CD4-positive, alpha-beta T cell (primary cell): ENCODE measurements at regions not wholly inside any gene's neighbourhood (a gene's known extent, or its start where the extent isn't known, plus 50 kb on each side); places are given as distances from the start of the nearest gene placed in this dataset.
A peak's percentile ranks its signal among the peaks of the same experiment; 100 is the strongest.

Source experiments
- ATAC-seq: fragments of 200-7000 bp; cut with Tn5 transposase; one replicate; pipeline ENCODE4 v1.10.0; 2022; ENCODE audit warnings: mild to moderate bottlenecking; ENCODE audit not compliant: poor library complexity
- CTCF ChIA-PET: fragments of 350-600 bp; sonication (Branson Sonifier 250); formaldehyde crosslinking; loops from one replicate; lab custom pipeline; 2021; ENCODE audit warnings: antibody characterized with exemption, inconsistent platforms; lab: Charles Lee
- POLR2A ChIA-PET: fragments of 350-600 bp; sonication (Branson Sonifier 250); formaldehyde crosslinking; loops from one replicate; lab custom pipeline; 2021; ENCODE audit warnings: antibody characterized with exemption, inconsistent platforms; lab: Charles Lee
- DNase-seq, 14 experiments: peaks; one replicate each; pipeline ENCODE4 v3.0.0-alpha.2; 2013 to 2020; ENCODE audit warnings: mixed read lengths in 2 of 14
- H3K27ac ChIP-seq, 2 donors: one replicate each; pipeline versions ENCODE4 v1.5.1 to v1.7.0; 2013; ENCODE audit warnings: low read length in 2 of 2, low read depth in 1 of 2, mild to moderate bottlenecking in 1 of 2
- H3K27me3 ChIP-seq, 2 experiments: 1 replicate in 1 of 2; 2 replicates in 1 of 2; pipeline versions ENCODE4 v1.6.1 to v1.7.0; 2013; ENCODE audit warnings: low read length in 2 of 2, control low read depth in 1 of 2, mild to moderate bottlenecking in 1 of 2, moderate library complexity in 1 of 2; ENCODE audit not compliant: insufficient read depth in 2 of 2, control insufficient read depth in 1 of 2
- H3K36me3 ChIP-seq: one replicate; pipeline ENCODE4 v1.6.1; 2013; ENCODE audit warnings: low read length, control low read depth; ENCODE audit not compliant: insufficient read depth
- H3K4me1 ChIP-seq: one replicate; pipeline ENCODE4 v1.6.1; 2013; ENCODE audit warnings: low read length, control low read depth; ENCODE audit not compliant: insufficient read depth
- H3K4me3 ChIP-seq: one replicate; pipeline ENCODE4 v1.5.1; 2013; ENCODE audit warnings: mild to moderate bottlenecking, low read length, moderate library complexity
- H3K9me3 ChIP-seq, 2 experiments: 1 replicate in 1 of 2; 2 replicates in 1 of 2; pipeline versions ENCODE4 v1.6.1 to v1.7.0; 2013; ENCODE audit warnings: low read length in 2 of 2, mild to moderate bottlenecking in 2 of 2, control low read depth in 1 of 2, moderate library complexity in 1 of 2; ENCODE audit not compliant: control insufficient read depth in 1 of 2, insufficient read depth in 1 of 2
- H3K27ac Mint-ChIP-seq: one replicate; pipeline ENCODE4 v1.8.0; 2020; ENCODE audit warnings: mixed read lengths
- H3K27me3 Mint-ChIP-seq: one replicate; pipeline ENCODE4 v1.8.0; 2021; ENCODE audit warnings: mixed read lengths
- H3K36me3 Mint-ChIP-seq: one replicate; pipeline ENCODE4 v1.8.0; 2021; ENCODE audit warnings: low read depth, mixed read lengths
- H3K4me1 Mint-ChIP-seq: one replicate; pipeline ENCODE4 v1.8.0; 2021; ENCODE audit warnings: low read depth, mixed read lengths
- H3K4me3 Mint-ChIP-seq: one replicate; pipeline ENCODE4 v1.8.0; 2020; ENCODE audit warnings: mild to moderate bottlenecking, mixed read lengths
- H3K9me3 Mint-ChIP-seq: one replicate; pipeline ENCODE4 v1.8.0; 2020; ENCODE audit warnings: mixed read lengths
- intact Hi-C, 2 experiments: fragments of 100-400 bp; cut with DNase I in 1 of 2; cut with micrococcal nuclease in 1 of 2; formaldehyde crosslinking; loops; one replicate each; pipeline versions ENCODE4 v1.15.1 to v1.9.0; 2023 to 2025; cut with DNase I, micrococcal nuclease
- TF ChIP-seq, protein P1 (sequence below): fragments of 200-600 bp; IDR thresholded peaks from one replicate; pipeline ENCODE4 v1.8.0; 2022; ENCODE audit warnings: antibody characterized with exemption, mild to moderate bottlenecking

DNA sequence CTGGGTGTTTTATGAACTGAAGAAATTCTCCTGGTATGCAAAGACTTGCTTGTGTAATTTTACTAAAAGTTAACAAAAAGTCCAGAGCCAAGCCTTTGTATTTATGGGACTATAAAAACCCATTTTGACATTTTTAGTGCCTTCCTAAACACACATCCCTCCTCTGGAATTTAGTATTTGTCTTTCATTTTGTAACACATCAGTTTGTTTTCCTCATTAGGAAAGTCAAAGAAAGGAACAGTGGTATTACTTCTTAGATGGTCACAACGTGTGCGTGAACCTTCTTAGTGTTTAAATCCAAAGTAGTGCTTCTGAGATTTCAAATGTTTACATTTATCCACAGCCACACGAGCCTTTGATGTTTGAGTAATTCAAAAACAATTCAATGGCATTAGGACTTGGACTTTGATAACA lies 103.2 kb upstream of the TMEM106B start:
- H3K36me3 ChIP-seq = no peaks in the 10 kb centered on the region
- POLR2A ChIA-PET = no interaction called here
- H3K27ac Mint-ChIP-seq = no peak overlapping the region
- TF ChIP-seq, protein P1, sequence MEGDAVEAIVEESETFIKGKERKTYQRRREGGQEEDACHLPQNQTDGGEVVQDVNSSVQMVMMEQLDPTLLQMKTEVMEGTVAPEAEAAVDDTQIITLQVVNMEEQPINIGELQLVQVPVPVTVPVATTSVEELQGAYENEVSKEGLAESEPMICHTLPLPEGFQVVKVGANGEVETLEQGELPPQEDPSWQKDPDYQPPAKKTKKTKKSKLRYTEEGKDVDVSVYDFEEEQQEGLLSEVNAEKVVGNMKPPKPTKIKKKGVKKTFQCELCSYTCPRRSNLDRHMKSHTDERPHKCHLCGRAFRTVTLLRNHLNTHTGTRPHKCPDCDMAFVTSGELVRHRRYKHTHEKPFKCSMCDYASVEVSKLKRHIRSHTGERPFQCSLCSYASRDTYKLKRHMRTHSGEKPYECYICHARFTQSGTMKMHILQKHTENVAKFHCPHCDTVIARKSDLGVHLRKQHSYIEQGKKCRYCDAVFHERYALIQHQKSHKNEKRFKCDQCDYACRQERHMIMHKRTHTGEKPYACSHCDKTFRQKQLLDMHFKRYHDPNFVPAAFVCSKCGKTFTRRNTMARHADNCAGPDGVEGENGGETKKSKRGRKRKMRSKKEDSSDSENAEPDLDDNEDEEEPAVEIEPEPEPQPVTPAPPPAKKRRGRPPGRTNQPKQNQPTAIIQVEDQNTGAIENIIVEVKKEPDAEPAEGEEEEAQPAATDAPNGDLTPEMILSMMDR = no peak
- H3K4me1 Mint-ChIP-seq = peaks cover 9% of the 10 kb centered on the region
- no peaks in the 10 kb centered on the region for H3K36me3 Mint-ChIP-seq
- H3K9me3 Mint-ChIP-seq = no peaks in the 10 kb centered on the region
- H3K27me3 ChIP-seq = peaks cover 13 to 36% of the 10 kb centered on the region in 2 experiments
- ATAC-seq (no peak), DNase-seq (no peak)
- intact Hi-C loops = no loop called here
- no peak overlapping the region for H3K27ac ChIP-seq
- H3K4me3 ChIP-seq = no peak overlapping the region
- no peak overlapping the region for H3K4me3 Mint-ChIP-seq
- peaks cover 9% of the 10 kb centered on the region for H3K4me1 ChIP-seq
- peaks cover 48% of the 10 kb centered on the region for H3K27me3 Mint-ChIP-seq
- H3K9me3 ChIP-seq = peaks cover 0 to 7% of the 10 kb centered on the region in 2 experiments
- CTCF ChIA-PET = interaction anchor here (1.0 kb wide), 1 partner anchor 140 kb away, joined by 3 read pairs; no protein-coding TSS in a partner anchor

DNA sequence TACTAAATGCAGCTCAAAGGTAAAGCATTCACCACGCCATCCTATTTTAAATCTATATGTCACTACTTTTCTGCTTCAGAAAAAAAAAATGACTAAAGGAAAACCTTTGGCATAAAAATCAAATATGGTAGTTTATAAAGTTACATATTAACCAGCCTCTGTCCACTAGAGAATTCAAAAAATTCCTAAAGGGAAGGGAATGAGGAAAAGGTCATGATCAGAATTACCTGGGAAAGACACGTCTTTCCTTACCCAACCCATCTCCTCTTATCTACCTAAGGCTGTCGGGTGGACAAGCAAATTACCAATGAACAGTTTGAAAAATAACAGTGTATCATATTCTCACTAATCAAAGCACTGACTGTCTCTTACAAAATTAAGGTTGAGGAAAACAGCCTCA lies 100.7 kb upstream of the TMEM106B start:
- Mint-ChIP-seq H3K9me3 (no peaks in the 10 kb centered on the region), H3K27ac (no peak overlapping the region), H3K36me3 (no peaks in the 10 kb centered on the region), H3K27me3 (peaks cover 59% of the 10 kb centered on the region), H3K4me1 (peaks cover 9% of the 10 kb centered on the region), H3K4me3 (no peak overlapping the region)
- H3K36me3 ChIP-seq = no peaks in the 10 kb centered on the region
- no peak overlapping the region for H3K27ac ChIP-seq
- peaks cover 9% of the 10 kb centered on the region for H3K4me1 ChIP-seq
- peaks cover 13 to 40% of the 10 kb centered on the region in 2 experiments for H3K27me3 ChIP-seq
- TF ChIP-seq, protein P1 = no peak
- ATAC-seq (no peak), DNase-seq (no peak)
- POLR2A ChIA-PET = no interaction called here
- H3K9me3 ChIP-seq = peaks cover 0 to 7% of the 10 kb centered on the region in 2 experiments
- no peak overlapping the region for H3K4me3 ChIP-seq
- CTCF ChIA-PET = interaction anchor here (1.8 kb wide), 1 partner anchor 9 kb away, joined by 4 read pairs; no protein-coding TSS in a partner anchor
- intact Hi-C loops = no loop called here

DNA sequence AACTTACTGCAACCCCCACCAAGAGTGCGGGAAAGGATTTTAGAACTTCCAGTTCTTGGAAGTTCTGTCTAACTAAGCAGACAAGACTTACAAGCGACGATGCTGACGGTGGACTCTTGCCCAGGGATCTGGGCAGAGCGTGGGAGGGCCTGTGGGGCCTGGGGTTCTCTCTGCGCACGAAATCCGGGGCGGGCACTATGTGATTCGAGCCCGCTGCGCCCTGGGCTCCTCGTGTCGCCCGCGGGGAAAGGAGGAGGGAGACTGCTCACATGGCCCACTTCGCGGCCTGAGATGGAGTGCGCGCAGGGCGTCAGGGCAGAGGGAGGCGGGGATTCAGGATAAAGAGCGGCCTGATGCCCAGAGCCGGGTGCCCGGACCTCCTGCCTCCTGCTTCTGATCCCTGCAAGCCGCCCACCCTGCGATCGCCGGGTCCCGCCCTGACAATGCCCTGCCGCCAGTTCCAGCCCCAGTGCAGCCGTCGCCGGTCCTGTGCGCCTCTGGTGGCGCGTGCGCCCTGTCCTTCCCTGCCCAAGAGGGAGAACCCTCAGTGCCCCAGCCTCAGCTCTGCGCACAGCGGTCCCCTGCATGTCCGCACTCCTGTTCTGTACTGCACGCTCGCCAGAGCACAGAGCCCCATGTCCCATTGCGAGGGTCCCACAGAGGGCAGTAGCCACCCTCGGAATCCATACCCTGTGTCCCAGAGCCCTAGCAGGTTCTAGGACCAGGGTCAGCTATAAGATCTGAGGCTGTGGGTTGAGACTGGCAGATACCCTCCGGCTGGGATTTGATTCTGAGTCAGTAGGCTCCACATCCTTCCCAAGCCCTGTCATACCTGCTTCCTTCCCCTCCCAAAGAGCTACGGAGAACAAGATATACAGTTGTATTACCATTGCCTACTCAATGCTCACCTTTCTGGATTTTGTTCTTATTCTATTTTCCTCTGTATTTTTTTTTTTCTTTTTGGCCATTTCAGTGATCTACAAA lies 99.4 kb upstream of the TMEM106B start:
- intact Hi-C loops = no loop called here
- CTCF ChIA-PET = interaction anchor here (1.8 kb wide), 1 partner anchor 8 kb away, joined by 4 read pairs; no protein-coding TSS in a partner anchor
- Mint-ChIP-seq H3K27me3 (peaks cover 63% of the 10 kb centered on the region), H3K27ac (no peak overlapping the region), H3K4me3 (peak overlapping the region; percentile 69), H3K4me1 (peaks cover 9% of the 10 kb centered on the region), H3K36me3 (no peaks in the 10 kb centered on the region), H3K9me3 (no peaks in the 10 kb centered on the region)
- peak overlapping the region; percentile 35 for H3K4me3 ChIP-seq
- TF ChIP-seq, protein P1 = peak; percentile 18
- peak in 6 of 14 experiments; percentile 1 to 42 (median 21) for DNase-seq
- H3K36me3 ChIP-seq = no peaks in the 10 kb centered on the region
- POLR2A ChIA-PET = interaction anchor here (0.7 to 1.0 kb wide), 2 partner anchors 58 to 99 kb away, joined by 3 to 4 read pairs; partner anchors contain the start of gene TMEM106B
- peaks cover 9% of the 10 kb centered on the region for H3K4me1 ChIP-seq
- peaks cover 13 to 40% of the 10 kb centered on the region in 2 experiments for H3K27me3 ChIP-seq
- H3K27ac ChIP-seq = no peak overlapping the region
- H3K9me3 ChIP-seq = peaks cover 0 to 7% of the 10 kb centered on the region in 2 experiments
- ATAC-seq = peak; percentile 29
